Memory B cell (primary cell): ENCODE measurements at regions not wholly inside any gene's neighbourhood (a gene's known extent, or its start where the extent isn't known, plus 50 kb on each side); places are given as distances from the start of the nearest gene placed in this dataset.

Experiments used
- ATAC-seq: fragments of 150-1000 bp; cut with Tn5 transposase; 2 replicates; pipeline ENCODE4 v1.10.0; 2021; ENCODE audit warnings: low read depth, mild to moderate bottlenecking, moderate library complexity
- DNase-seq, 2 donors: peaks; one replicate each; pipeline ENCODE4 v3.0.0; 2022; ENCODE audit warnings: low spot score in 2 of 2
- H3K27ac Mint-ChIP-seq: one replicate; pipeline ENCODE4 v1.8.0; 2022; ENCODE audit warnings: mild to moderate bottlenecking, moderate library complexity, mixed read lengths
- H3K27me3 Mint-ChIP-seq: one replicate; pipeline ENCODE4 v1.8.0; 2022; ENCODE audit warnings: mixed read lengths
- H3K36me3 Mint-ChIP-seq: one replicate; pipeline ENCODE4 v1.8.0; 2022; ENCODE audit warnings: mild to moderate bottlenecking, mixed read lengths
- H3K4me1 Mint-ChIP-seq: one replicate; pipeline ENCODE4 v1.8.0; 2022; ENCODE audit warnings: mixed read lengths
- H3K4me3 Mint-ChIP-seq: one replicate; pipeline ENCODE4 v1.8.0; 2022; ENCODE audit warnings: mild to moderate bottlenecking, moderate library complexity, mixed read lengths
- H3K9me3 Mint-ChIP-seq: one replicate; pipeline ENCODE4 v1.8.0; 2022; ENCODE audit warnings: mixed read lengths

DNA sequence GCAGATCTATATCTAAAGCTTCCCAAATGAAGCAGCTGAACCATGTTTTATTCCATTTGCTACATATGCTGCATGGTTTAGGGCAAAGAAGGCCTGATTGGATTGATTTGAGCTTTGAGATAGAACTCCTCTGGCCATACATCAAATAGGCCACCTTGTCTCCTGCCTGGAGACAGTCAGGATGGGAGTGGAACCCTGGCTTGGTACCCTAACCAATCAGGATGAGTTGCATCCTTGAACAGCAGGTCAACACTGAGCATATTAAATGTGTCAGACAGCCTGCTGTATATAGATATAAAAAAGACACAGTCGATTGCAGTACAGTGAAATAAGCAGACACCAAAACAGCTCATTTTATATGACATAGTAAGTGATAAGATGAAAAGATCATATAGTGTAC lies 291.7 kb downstream of the NUAK1 start:
- Mint-ChIP-seq H3K9me3 (peaks cover 5% of the 10 kb centered on the region), H3K27me3 (peaks cover 4% of the 10 kb centered on the region)

GRCh38 chr12:105848286-105848685 lies 290.5 kb downstream of the NUAK1 start:
- Mint-ChIP-seq H3K36me3 (no peaks in the 10 kb centered on the region), H3K4me3 (no peak overlapping the region), H3K9me3 (peaks cover 5% of the 10 kb centered on the region), H3K27me3 (peaks cover 4% of the 10 kb centered on the region), H3K4me1 (no peaks in the 10 kb centered on the region), H3K27ac (no peak overlapping the region)
- ATAC-seq = no peak
- DNase-seq = no peak

More for the DNA sequence above, 291.7 kb downstream of the NUAK1 start:
- Mint-ChIP-seq H3K36me3 (no peaks in the 10 kb centered on the region), H3K27ac (no peak overlapping the region), H3K4me1 (no peaks in the 10 kb centered on the region), H3K4me3 (no peak overlapping the region)
- no peak for ATAC-seq
- no peak for DNase-seq

- no peaks in the 10 kb centered on the region for H3K36me3 Mint-ChIP-seq
- no peaks in the 10 kb centered on the region for H3K4me1 Mint-ChIP-seq
- H3K27me3 Mint-ChIP-seq = peaks cover 4% of the 10 kb centered on the region
- no peak overlapping the region for H3K4me3 Mint-ChIP-seq
- ATAC-seq = no peak
- DNase-seq = no peak
- no peak overlapping the region for H3K27ac Mint-ChIP-seq
- H3K9me3 Mint-ChIP-seq = peaks cover 5% of the 10 kb centered on the region
Observed at GRCh38 chr12:105850103-105850968, 288.4 kb downstream of the NUAK1 start.

DNA sequence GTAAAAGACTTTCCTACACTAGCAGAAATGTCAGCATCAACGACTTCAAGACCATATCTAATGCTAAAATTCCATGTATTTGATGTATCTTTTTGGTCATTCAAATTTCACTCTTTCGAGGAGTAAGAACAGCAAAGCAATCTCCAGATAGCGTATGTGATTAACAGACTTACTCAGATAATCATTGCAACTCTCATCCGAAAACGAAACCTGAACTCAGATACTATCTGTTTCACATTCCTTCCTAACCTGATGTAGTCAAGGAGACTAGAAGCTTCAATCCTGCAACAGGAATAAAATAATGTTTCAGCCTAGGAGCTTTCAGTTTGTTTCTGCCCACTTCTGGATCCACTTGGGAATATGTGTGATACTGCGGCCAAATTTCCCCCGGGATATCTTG lies 286.3 kb downstream of the NUAK1 start:
- Mint-ChIP-seq H3K27me3 (peaks cover 8% of the 10 kb centered on the region), H3K27ac (no peak overlapping the region), H3K36me3 (no peaks in the 10 kb centered on the region), H3K4me1 (no peaks in the 10 kb centered on the region), H3K9me3 (peaks cover 6% of the 10 kb centered on the region), H3K4me3 (no peak overlapping the region)
- DNase-seq = no peak
- ATAC-seq = no peak

DNA sequence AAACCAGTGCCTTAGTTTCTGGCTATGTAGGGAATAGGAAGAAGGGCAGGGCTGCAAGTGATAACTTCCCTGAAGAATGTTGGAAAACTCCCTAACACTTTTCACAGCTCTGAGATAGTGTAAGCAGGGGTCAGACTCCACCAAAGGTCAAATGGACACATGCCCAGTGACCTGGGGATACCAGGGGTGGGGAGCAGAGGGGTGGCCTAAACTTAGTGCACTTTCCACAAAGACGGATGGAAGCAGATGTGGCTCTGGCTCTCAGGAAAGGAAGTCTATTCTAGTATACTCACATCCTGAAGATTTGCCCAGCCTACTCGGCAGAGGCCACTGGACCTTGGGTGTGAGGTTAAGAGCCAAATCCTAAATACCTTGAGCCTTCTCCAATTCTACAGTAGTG lies 285.8 kb downstream of the NUAK1 start:
- no peaks in the 10 kb centered on the region for H3K36me3 Mint-ChIP-seq
- H3K4me1 Mint-ChIP-seq = no peaks in the 10 kb centered on the region
- peaks cover 8% of the 10 kb centered on the region for H3K27me3 Mint-ChIP-seq
- no peak overlapping the region for H3K4me3 Mint-ChIP-seq
- no peak overlapping the region for H3K27ac Mint-ChIP-seq
- peaks cover 6% of the 10 kb centered on the region for H3K9me3 Mint-ChIP-seq
- DNase-seq = no peak
- ATAC-seq = no peak

GRCh38 chr12:105854071-105854470 lies 284.7 kb downstream of the NUAK1 start:
- ATAC-seq = no peak

GRCh38 chr12:105855361-105856047 lies 283.2 kb downstream of the NUAK1 start:
- no peak for ATAC-seq
- Mint-ChIP-seq H3K27ac (no peak overlapping the region), H3K9me3 (peaks cover 3% of the 10 kb centered on the region), H3K4me3 (no peak overlapping the region), H3K36me3 (no peaks in the 10 kb centered on the region), H3K4me1 (no peaks in the 10 kb centered on the region), H3K27me3 (peaks cover 5% of the 10 kb centered on the region)
- DNase-seq = no peak

More at GRCh38 chr12:105854071-105854470, 284.7 kb downstream of the NUAK1 start:
- peaks cover 6% of the 10 kb centered on the region for H3K9me3 Mint-ChIP-seq
- H3K4me1 Mint-ChIP-seq = no peaks in the 10 kb centered on the region
- no peak for DNase-seq
- peaks cover 8% of the 10 kb centered on the region for H3K27me3 Mint-ChIP-seq
- no peaks in the 10 kb centered on the region for H3K36me3 Mint-ChIP-seq
- H3K27ac Mint-ChIP-seq = no peak overlapping the region
- no peak overlapping the region for H3K4me3 Mint-ChIP-seq

- no peak overlapping the region for H3K4me3 Mint-ChIP-seq
- H3K9me3 Mint-ChIP-seq = peaks cover 3% of the 10 kb centered on the region
- H3K27ac Mint-ChIP-seq = no peak overlapping the region
- no peaks in the 10 kb centered on the region for H3K4me1 Mint-ChIP-seq
- no peaks in the 10 kb centered on the region for H3K36me3 Mint-ChIP-seq
- peaks cover 6% of the 10 kb centered on the region for H3K27me3 Mint-ChIP-seq
- DNase-seq = no peak
- no peak for ATAC-seq
Observed at GRCh38 chr12:105856048-105856405, 282.7 kb downstream of the NUAK1 start.

GRCh38 chr12:105858981-105859710 lies 279.6 kb downstream of the NUAK1 start:
- Mint-ChIP-seq H3K27me3 (peaks cover 12% of the 10 kb centered on the region), H3K27ac (no peak overlapping the region), H3K36me3 (no peaks in the 10 kb centered on the region), H3K4me1 (no peaks in the 10 kb centered on the region), H3K9me3 (peaks cover 3% of the 10 kb centered on the region), H3K4me3 (no peak overlapping the region)
- no peak for ATAC-seq
- DNase-seq = no peak

DNA sequence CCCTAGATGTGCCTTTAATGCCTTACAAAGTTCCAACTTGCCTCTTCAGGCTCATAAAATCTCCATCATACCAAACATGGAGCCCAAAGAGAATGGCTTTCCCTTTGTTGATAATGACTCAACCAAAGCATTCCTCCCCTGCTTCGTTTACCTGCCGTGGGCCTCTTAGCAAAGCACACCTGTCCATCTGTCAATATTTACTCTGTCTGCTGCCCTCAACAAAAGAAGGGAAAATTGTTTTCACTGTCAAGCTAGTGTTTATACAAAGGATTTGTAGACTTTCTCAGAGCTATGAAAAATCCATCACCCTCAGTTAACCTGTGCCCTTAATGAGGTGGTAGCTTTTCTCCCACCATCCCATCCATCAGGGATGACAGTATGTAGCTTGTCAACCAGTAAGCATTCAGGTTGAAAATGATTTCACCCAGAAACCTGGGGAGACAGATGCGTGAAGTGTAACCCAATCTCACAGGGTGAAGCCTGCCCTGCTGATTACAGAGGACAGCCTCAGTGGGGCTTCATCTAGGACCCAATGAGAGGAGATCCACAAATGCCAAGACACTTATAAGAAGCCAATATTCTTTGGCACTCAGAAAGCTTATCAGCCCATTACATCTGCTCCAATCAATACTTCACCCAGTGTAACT lies 278.1 kb downstream of the NUAK1 start:
- peaks cover 12% of the 10 kb centered on the region for H3K27me3 Mint-ChIP-seq
- H3K27ac Mint-ChIP-seq = no peak overlapping the region
- DNase-seq = no peak
- no peak overlapping the region for H3K4me3 Mint-ChIP-seq
- no peak for ATAC-seq
- H3K4me1 Mint-ChIP-seq = no peaks in the 10 kb centered on the region
- peaks cover 3% of the 10 kb centered on the region for H3K9me3 Mint-ChIP-seq
- H3K36me3 Mint-ChIP-seq = no peaks in the 10 kb centered on the region

- H3K27ac Mint-ChIP-seq = no peak overlapping the region
- ATAC-seq (no peak), DNase-seq (no peak)
- no peaks in the 10 kb centered on the region for H3K36me3 Mint-ChIP-seq
- H3K4me1 Mint-ChIP-seq = no peaks in the 10 kb centered on the region
- peaks cover 3% of the 10 kb centered on the region for H3K9me3 Mint-ChIP-seq
- H3K27me3 Mint-ChIP-seq = peaks cover 12% of the 10 kb centered on the region
- no peak overlapping the region for H3K4me3 Mint-ChIP-seq
Observed at GRCh38 chr12:105861227-105861626, 277.5 kb downstream of the NUAK1 start.

DNA sequence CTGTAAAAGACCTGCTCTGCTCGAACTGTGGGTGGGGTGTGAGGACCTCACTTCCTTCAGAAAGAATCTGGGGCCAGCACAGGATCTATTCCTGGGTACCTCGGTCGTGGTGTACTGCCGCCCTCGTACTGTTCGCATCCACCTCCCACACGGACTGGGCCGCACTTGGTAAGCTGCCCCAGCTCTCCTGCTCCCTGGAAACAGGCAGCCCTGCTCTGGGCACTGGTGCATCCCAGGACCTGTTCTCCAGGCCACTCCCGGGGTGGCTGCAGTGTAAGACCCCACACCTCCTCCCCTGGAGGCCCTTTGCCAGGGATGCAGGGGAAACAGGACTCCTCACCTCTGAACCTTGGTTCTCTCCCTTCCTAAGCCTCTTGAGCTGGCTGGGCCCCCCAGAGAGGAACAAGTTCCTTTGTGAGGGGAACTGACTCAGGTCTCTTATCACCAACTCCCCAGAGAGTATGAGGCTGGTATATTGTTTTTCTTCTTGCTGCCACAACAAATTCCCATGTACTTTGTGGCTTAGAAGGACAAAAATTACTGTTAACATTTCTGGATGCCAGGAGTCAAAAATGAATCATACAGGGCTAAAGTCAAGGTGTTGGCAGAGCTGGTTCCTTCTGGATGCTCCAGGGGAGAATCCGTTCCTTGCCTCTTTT lies 276.5 kb downstream of the NUAK1 start:
- Mint-ChIP-seq H3K4me3 (no peak overlapping the region), H3K9me3 (no peaks in the 10 kb centered on the region), H3K36me3 (no peaks in the 10 kb centered on the region), H3K27me3 (peaks cover 8% of the 10 kb centered on the region), H3K4me1 (no peaks in the 10 kb centered on the region), H3K27ac (no peak overlapping the region)
- DNase-seq (no peak), ATAC-seq (no peak)

DNA sequence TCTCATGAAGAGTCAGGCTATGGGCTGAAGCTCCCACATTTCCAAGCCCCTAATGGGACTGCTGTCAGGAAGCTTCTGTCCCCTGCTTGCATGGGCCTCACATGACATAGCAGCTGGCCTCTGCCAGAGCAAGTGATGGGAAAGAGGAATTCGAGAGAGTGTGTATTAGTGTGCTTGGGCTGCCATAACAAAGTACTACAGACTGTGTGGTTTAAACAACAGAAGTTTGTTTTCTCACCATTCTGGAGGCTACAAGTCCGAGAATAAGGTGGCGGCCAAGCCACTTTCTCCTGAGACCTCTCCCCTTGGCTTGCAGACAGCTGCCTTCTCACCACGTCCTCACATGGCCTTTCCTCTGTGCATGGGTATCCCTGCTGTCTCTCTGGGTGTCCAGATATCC lies 274.4 kb downstream of the NUAK1 start:
- no peak for DNase-seq
- no peak overlapping the region for H3K27ac Mint-ChIP-seq
- no peaks in the 10 kb centered on the region for H3K9me3 Mint-ChIP-seq
- H3K4me1 Mint-ChIP-seq = no peaks in the 10 kb centered on the region
- peaks cover 8% of the 10 kb centered on the region for H3K27me3 Mint-ChIP-seq
- ATAC-seq = no peak
- no peak overlapping the region for H3K4me3 Mint-ChIP-seq
- no peaks in the 10 kb centered on the region for H3K36me3 Mint-ChIP-seq
